GM06990 (cell line): ENCODE measurements at regions not wholly inside any gene's neighbourhood (a gene's known extent, or its start where the extent isn't known, plus 50 kb on each side); places are given as distances from the start of the nearest gene placed in this dataset.

ENCODE experiments used
- DNase-seq: peaks from one replicate; pipeline ENCODE4 v3.0.0-alpha.2; 2011; ENCODE audit not compliant: insufficient read length; ENCODE audit errors: extremely low read depth
- H3K27me3 ChIP-seq: replicated peaks from 2 replicates; pipeline ENCODE4 v1.6.0; 2011; ENCODE audit warnings: low read length; ENCODE audit not compliant: control insufficient read depth, insufficient read depth
- H3K36me3 ChIP-seq: 2 replicates; pipeline ENCODE4 v1.5.1; 2011; ENCODE audit warnings: low read length; ENCODE audit not compliant: control insufficient read depth, insufficient read depth
- H3K4me3 ChIP-seq: replicated peaks from 2 replicates; pipeline ENCODE4 v1.5.1; 2011; ENCODE audit warnings: low read depth, mild to moderate bottlenecking, control low read depth, low read length
- CTCF ChIP-seq: IDR thresholded peaks from 2 replicates; pipeline ENCODE4 v1.5.1; 2011; ENCODE audit warnings: low read length, control low read depth, mild to moderate bottlenecking, inconsistent platforms; ENCODE audit not compliant: insufficient read depth, poor library complexity, severe bottlenecking

DNA sequence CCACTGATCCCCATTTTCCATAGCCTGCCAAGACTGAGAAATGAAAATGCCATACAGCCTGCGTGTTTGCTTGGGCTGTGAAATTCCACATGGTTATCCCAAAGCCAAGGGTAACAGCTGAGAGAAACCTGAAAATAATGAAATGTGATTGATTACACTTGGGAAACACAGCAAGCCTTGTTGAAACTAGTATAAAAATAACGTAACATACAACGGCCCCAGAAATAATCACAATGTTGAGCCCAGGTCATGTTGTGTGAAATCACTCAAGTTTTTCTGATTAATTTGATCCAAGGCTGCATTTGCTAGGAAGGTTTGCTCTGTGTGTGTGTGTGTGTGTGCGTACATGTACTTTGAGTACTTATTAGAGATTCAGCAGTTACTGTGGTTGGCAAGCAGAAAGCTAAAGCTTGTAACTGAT, 269.0 kb downstream of the OXSM start:
- no peak overlapping the region for H3K4me3 ChIP-seq
- H3K36me3 ChIP-seq, result no peaks in the 10 kb centered on the region
- H3K27me3 ChIP-seq, result no peaks in the 10 kb centered on the region
- no peak for DNase-seq
- TF ChIP-seq CTCF, result no peak

- no peak for TF ChIP-seq CTCF
- Histone ChIP-seq H3K4me3 (no peak overlapping the region), H3K36me3 (no peaks in the 10 kb centered on the region), H3K27me3 (no peaks in the 10 kb centered on the region)
- no peak for DNase-seq
These were observed 272.1 kb downstream of the OXSM start for GRCh38 chr3:26061947-26062346.

GRCh38 chr3:26064297-26064696, 274.4 kb downstream of the OXSM start:
- DNase-seq, result no peak
- no peak overlapping the region for H3K4me3 ChIP-seq
- H3K36me3 ChIP-seq, result no peaks in the 10 kb centered on the region
- no peaks in the 10 kb centered on the region for H3K27me3 ChIP-seq
- no peak for TF ChIP-seq CTCF

- H3K36me3 ChIP-seq, result no peaks in the 10 kb centered on the region
- TF ChIP-seq CTCF, result no peak
- no peaks in the 10 kb centered on the region for H3K27me3 ChIP-seq
- H3K4me3 ChIP-seq, result no peak overlapping the region
- no peak for DNase-seq
These were observed 279.0 kb downstream of the OXSM start for GRCh38 chr3:26068890-26069289.

DNA sequence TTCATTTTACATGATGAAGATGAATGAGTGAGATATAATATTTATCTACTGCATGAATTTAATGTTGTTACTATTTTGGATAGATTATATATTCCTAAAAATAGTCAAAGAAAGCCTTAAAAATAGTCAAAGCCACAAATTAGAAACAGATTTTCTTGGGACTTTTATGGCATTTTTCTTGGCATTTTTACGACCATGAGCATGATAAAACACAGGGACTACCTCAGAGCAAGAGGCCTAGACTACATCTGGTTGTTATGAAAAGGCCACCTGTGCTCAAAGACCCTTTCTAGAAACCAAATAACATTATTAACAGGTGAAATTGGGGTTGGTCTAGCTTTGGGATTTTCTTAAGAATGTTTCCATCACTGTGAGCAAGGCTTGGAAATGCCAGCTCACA, 281.0 kb downstream of the OXSM start:
- H3K27me3 ChIP-seq, result no peaks in the 10 kb centered on the region
- TF ChIP-seq CTCF, result no peak
- no peaks in the 10 kb centered on the region for H3K36me3 ChIP-seq
- H3K4me3 ChIP-seq, result no peak overlapping the region
- no peak for DNase-seq

GRCh38 chr3:26074080-26074479, 284.2 kb downstream of the OXSM start:
- Histone ChIP-seq H3K36me3 (no peaks in the 10 kb centered on the region), H3K27me3 (no peaks in the 10 kb centered on the region), H3K4me3 (no peak overlapping the region)
- TF ChIP-seq CTCF, result no peak
- DNase-seq, result no peak
